ENCODE measurements at regions not wholly inside any gene's neighbourhood (a gene's known extent, or its start where the extent isn't known, plus 50 kb on each side); places are given as distances from the start of the nearest gene placed in this dataset.
A peak's percentile ranks its signal among the peaks of the same experiment; 100 is the strongest.

GRCh38 chr5:93886917-93887361, 145.5 kb upstream of the POU5F2 start:
- Histone ChIP-seq H3K36me3 (ENCODE audit: insufficient read depth, low read length) (no peaks in the 10 kb centered on the region), H3K4me1 (ENCODE audit: control insufficient read depth, insufficient read depth, low read length, unreplicated experiment) (peaks cover 20% of the 10 kb centered on the region), H3K27ac (ENCODE audit: low read depth, low read length) (no peak overlapping the region), H2AFZ (ENCODE audit: low read length, unreplicated experiment) (peak overlapping the region; percentile 55), H3K4me3 (ENCODE audit: low read depth, low read length) (peak overlapping the region; percentile 66), H3K79me2 (ENCODE audit: control insufficient read depth, insufficient read depth, low read length, unreplicated experiment) (no peaks in the 10 kb centered on the region), H3K27me3 (ENCODE audit: insufficient read depth, low read length) (no peaks in the 10 kb centered on the region)

- Histone ChIP-seq H3K27me3 (ENCODE audit: insufficient read depth, low read length) (no peaks in the 10 kb centered on the region), H2AFZ (ENCODE audit: low read length, unreplicated experiment) (no peak overlapping the region), H3K4me1 (ENCODE audit: control insufficient read depth, insufficient read depth, low read length, unreplicated experiment) (peaks cover 20% of the 10 kb centered on the region), H3K27ac (ENCODE audit: low read depth, low read length) (no peak overlapping the region), H3K4me3 (ENCODE audit: low read depth, low read length) (peak overlapping the region; percentile 66; the same call in 1 of the 2 replicates), H3K79me2 (ENCODE audit: control insufficient read depth, insufficient read depth, low read length, unreplicated experiment) (no peaks in the 10 kb centered on the region), H3K36me3 (ENCODE audit: insufficient read depth, low read length) (no peaks in the 10 kb centered on the region)
These were observed 144.9 kb upstream of the POU5F2 start for GRCh38 chr5:93886098-93886806.

DNA sequence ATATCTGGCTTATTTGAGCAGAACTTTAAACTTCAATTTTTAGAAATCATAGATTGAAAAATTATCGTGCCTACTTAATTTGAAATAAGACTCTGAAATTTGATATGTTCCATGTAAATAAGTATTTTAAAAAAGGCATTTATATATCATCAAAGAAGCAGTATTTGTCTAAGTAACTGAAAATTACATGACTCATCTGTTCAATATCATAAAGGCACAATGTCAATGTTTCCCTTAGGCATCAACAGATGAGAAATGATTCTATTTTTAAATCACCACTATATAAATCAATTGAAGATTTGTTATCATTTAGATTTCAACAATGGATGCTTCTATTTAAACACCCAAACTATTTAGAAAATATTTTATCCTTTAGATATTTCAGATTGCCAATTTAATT, 142.9 kb upstream of the POU5F2 start:
- no peaks in the 10 kb centered on the region for H3K36me3 ChIP-seq (ENCODE audit: insufficient read depth, low read length)
- no peaks in the 10 kb centered on the region for H3K79me2 ChIP-seq (ENCODE audit: control insufficient read depth, insufficient read depth, low read length, unreplicated experiment)
- no peak overlapping the region for H3K27ac ChIP-seq (ENCODE audit: low read depth, low read length)
- peaks cover 20% of the 10 kb centered on the region for H3K4me1 ChIP-seq (ENCODE audit: control insufficient read depth, insufficient read depth, low read length, unreplicated experiment)
- H3K27me3 ChIP-seq (ENCODE audit: insufficient read depth, low read length) = no peaks in the 10 kb centered on the region
- no peak overlapping the region for H3K4me3 ChIP-seq (ENCODE audit: low read depth, low read length)
- H2AFZ ChIP-seq (ENCODE audit: low read length, unreplicated experiment) = no peak overlapping the region

GRCh38 chr5:93883459-93883858, 142.1 kb upstream of the POU5F2 start:
- no peak overlapping the region for H3K4me3 ChIP-seq (ENCODE audit: low read depth, low read length)
- no peak overlapping the region for H2AFZ ChIP-seq (ENCODE audit: low read length, unreplicated experiment)
- H3K36me3 ChIP-seq (ENCODE audit: insufficient read depth, low read length) = no peaks in the 10 kb centered on the region
- no peaks in the 10 kb centered on the region for H3K27me3 ChIP-seq (ENCODE audit: insufficient read depth, low read length)
- no peaks in the 10 kb centered on the region for H3K79me2 ChIP-seq (ENCODE audit: control insufficient read depth, insufficient read depth, low read length, unreplicated experiment)
- H3K4me1 ChIP-seq (ENCODE audit: control insufficient read depth, insufficient read depth, low read length, unreplicated experiment) = peaks cover 20% of the 10 kb centered on the region
- no peak overlapping the region for H3K27ac ChIP-seq (ENCODE audit: low read depth, low read length)

DNA sequence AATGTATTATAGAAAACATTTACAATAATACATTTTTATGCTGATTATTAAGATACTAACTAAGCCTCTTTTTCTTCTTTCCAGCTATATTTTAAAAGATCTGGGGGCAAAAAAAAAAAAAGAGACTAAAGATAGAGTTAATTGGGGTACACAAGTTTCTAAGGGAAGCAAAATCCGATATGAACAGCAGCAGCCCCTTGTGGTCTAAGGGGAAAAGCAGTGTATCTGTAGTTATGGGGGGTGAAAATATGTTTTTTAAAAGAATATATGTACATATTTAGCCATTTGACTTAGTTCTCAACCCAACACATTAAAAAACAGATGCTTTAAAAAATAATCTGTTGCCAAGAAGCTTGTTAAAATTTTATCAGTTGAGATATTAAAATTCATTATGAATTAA, 134.3 kb upstream of the POU5F2 start:
- Histone ChIP-seq H2AFZ (ENCODE audit: low read length, unreplicated experiment) (no peak overlapping the region), H3K27ac (ENCODE audit: low read depth, low read length) (no peak overlapping the region), H3K36me3 (ENCODE audit: insufficient read depth, low read length) (no peaks in the 10 kb centered on the region), H3K4me3 (ENCODE audit: low read depth, low read length) (no peak overlapping the region), H3K27me3 (ENCODE audit: insufficient read depth, low read length) (no peaks in the 10 kb centered on the region), H3K4me1 (ENCODE audit: control insufficient read depth, insufficient read depth, low read length, unreplicated experiment) (peaks cover 12% of the 10 kb centered on the region), H3K79me2 (ENCODE audit: control insufficient read depth, insufficient read depth, low read length, unreplicated experiment) (no peaks in the 10 kb centered on the region)

GRCh38 chr5:93874491-93874890, 133.1 kb upstream of the POU5F2 start:
- Histone ChIP-seq H3K36me3 (ENCODE audit: insufficient read depth, low read length) (no peaks in the 10 kb centered on the region), H2AFZ (ENCODE audit: low read length, unreplicated experiment) (no peak overlapping the region), H3K27ac (ENCODE audit: low read depth, low read length) (no peak overlapping the region), H3K79me2 (ENCODE audit: control insufficient read depth, insufficient read depth, low read length, unreplicated experiment) (no peaks in the 10 kb centered on the region), H3K4me3 (ENCODE audit: low read depth, low read length) (no peak overlapping the region), H3K4me1 (ENCODE audit: control insufficient read depth, insufficient read depth, low read length, unreplicated experiment) (peaks cover 12% of the 10 kb centered on the region), H3K27me3 (ENCODE audit: insufficient read depth, low read length) (no peaks in the 10 kb centered on the region)

DNA sequence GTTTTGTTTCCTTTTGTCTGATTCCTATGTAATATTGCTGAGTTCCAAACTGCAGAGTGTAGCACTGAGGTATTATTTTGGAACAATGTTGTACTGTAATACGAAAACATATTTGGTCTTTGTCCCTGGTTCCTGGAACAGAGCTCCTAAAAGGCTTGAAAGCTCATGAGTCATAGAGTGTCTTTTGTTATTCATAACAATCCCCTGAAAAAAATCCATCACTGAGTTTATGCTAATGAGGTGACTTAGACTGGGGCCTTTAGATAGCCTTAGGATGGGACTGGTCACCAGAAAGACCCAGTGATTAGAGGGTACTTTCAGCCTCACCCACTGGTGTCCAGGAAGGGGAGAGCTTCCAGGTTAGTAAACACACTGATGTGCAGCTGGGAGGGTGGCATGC, 132.7 kb upstream of the POU5F2 start:
- Histone ChIP-seq H3K27ac (ENCODE audit: low read depth, low read length) (no peak overlapping the region), H2AFZ (ENCODE audit: low read length, unreplicated experiment) (no peak overlapping the region), H3K4me3 (ENCODE audit: low read depth, low read length) (no peak overlapping the region), H3K36me3 (ENCODE audit: insufficient read depth, low read length) (no peaks in the 10 kb centered on the region), H3K79me2 (ENCODE audit: control insufficient read depth, insufficient read depth, low read length, unreplicated experiment) (no peaks in the 10 kb centered on the region), H3K27me3 (ENCODE audit: insufficient read depth, low read length) (no peaks in the 10 kb centered on the region), H3K4me1 (ENCODE audit: control insufficient read depth, insufficient read depth, low read length, unreplicated experiment) (peaks cover 12% of the 10 kb centered on the region)

GRCh38 chr5:93873211-93873736, 131.9 kb upstream of the POU5F2 start:
- Histone ChIP-seq H3K27ac (ENCODE audit: low read depth, low read length) (no peak overlapping the region), H3K27me3 (ENCODE audit: insufficient read depth, low read length) (no peaks in the 10 kb centered on the region), H3K36me3 (ENCODE audit: insufficient read depth, low read length) (no peaks in the 10 kb centered on the region), H3K4me3 (ENCODE audit: low read depth, low read length) (no peak overlapping the region), H3K79me2 (ENCODE audit: control insufficient read depth, insufficient read depth, low read length, unreplicated experiment) (no peaks in the 10 kb centered on the region), H2AFZ (ENCODE audit: low read length, unreplicated experiment) (no peak overlapping the region), H3K4me1 (ENCODE audit: control insufficient read depth, insufficient read depth, low read length, unreplicated experiment) (peaks cover 12% of the 10 kb centered on the region)

DNA sequence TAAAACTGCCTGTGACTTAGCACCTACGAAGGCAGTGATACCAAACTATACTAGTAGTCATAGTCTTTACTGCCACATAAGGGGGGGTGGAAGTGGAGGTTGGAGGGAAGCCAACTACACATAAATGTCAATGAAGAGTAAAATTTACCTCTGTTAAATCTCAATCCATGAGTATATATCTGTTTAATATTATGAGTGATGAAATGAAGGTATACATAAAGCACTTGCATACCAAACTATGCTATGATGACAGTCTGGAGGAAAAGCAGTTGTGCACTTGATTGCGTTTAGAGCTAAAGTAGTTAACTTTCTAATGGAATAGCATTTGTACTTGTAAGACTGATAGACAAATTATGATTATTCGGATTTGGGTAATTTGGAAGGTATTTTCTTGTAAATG, 129.2 kb upstream of the POU5F2 start:
- peaks cover 12% of the 10 kb centered on the region for H3K4me1 ChIP-seq (ENCODE audit: control insufficient read depth, insufficient read depth, low read length, unreplicated experiment)
- no peak overlapping the region for H3K4me3 ChIP-seq (ENCODE audit: low read depth, low read length)
- no peak overlapping the region for H3K27ac ChIP-seq (ENCODE audit: low read depth, low read length)

DNA sequence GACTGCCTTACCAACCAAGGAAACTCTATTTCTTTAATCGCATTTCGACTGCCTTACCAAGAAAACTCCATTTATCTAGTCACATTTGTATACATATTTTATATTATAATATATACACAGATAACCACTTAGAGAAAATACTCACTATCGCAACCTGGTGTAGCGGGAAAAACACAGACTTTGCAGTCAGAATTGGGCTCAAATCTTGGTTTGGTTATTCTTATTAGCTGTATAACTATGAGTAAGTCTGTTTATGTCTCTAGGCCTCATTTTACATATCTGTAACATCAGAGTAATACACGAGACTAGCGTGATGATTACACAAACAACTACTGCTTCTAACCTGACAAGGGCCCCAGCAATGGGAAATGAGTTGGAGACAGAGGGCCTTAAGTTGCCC, 127.5 kb upstream of the POU5F2 start:
- Histone ChIP-seq H2AFZ (ENCODE audit: low read length, unreplicated experiment) (no peak overlapping the region), H3K4me1 (ENCODE audit: control insufficient read depth, insufficient read depth, low read length, unreplicated experiment) (peaks cover 4% of the 10 kb centered on the region), H3K79me2 (ENCODE audit: control insufficient read depth, insufficient read depth, low read length, unreplicated experiment) (no peaks in the 10 kb centered on the region), H3K27ac (ENCODE audit: low read depth, low read length) (no peak overlapping the region), H3K4me3 (ENCODE audit: low read depth, low read length) (no peak overlapping the region), H3K36me3 (ENCODE audit: insufficient read depth, low read length) (no peaks in the 10 kb centered on the region), H3K27me3 (ENCODE audit: insufficient read depth, low read length) (no peaks in the 10 kb centered on the region)

More for the DNA sequence above, 129.2 kb upstream of the POU5F2 start:
- H3K36me3 ChIP-seq (ENCODE audit: insufficient read depth, low read length) = no peaks in the 10 kb centered on the region
- H3K27me3 ChIP-seq (ENCODE audit: insufficient read depth, low read length) = no peaks in the 10 kb centered on the region
- no peaks in the 10 kb centered on the region for H3K79me2 ChIP-seq (ENCODE audit: control insufficient read depth, insufficient read depth, low read length, unreplicated experiment)
- no peak overlapping the region for H2AFZ ChIP-seq (ENCODE audit: low read length, unreplicated experiment)

DNA sequence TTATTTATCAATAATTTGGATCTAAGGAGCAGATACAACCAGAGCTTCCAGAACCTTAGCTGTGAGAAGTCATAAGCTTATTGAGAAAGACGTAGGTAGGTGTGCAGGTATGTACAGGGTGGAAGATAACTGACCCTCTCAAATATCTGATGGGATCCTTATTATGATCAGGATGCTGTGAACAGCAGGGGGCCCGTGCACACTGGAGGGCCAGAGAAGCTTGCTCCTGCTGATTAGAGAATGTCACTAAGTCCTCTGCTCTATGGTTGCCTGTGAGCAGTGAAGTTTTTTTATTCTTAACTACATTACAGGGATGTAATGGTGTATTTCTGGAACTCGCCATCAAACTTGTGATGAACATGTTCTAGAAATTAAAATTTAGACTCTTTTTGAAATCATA, 108.9 kb upstream of the POU5F2 start:
- H3K27me3 ChIP-seq (ENCODE audit: insufficient read depth, low read length) = no peaks in the 10 kb centered on the region
- H3K36me3 ChIP-seq (ENCODE audit: insufficient read depth, low read length) = 0 out of 2 replicates have a peak, but pooled peaks cover under 1% of the 10 kb centered on the region
- H3K4me1 ChIP-seq (ENCODE audit: control insufficient read depth, insufficient read depth, low read length, unreplicated experiment) = no peaks in the 10 kb centered on the region
- H3K4me3 ChIP-seq (ENCODE audit: low read depth, low read length) = no peak overlapping the region
- no peaks in the 10 kb centered on the region for H3K79me2 ChIP-seq (ENCODE audit: control insufficient read depth, insufficient read depth, low read length, unreplicated experiment)
- no peak overlapping the region for H3K27ac ChIP-seq (ENCODE audit: low read depth, low read length)
- H2AFZ ChIP-seq (ENCODE audit: low read length, unreplicated experiment) = no peak overlapping the region
